H9 (cell line): ENCODE measurements at regions not wholly inside any gene's neighbourhood (a gene's known extent, or its start where the extent isn't known, plus 50 kb on each side); places are given as distances from the start of the nearest gene placed in this dataset.

Experiments
- DNase-seq: peaks from one replicate; pipeline ENCODE4 v3.0.0-alpha.2; 2017
- H2AFZ ChIP-seq: one replicate; pipeline ENCODE4 v1.6.1; 2013; ENCODE audit warnings: mild to moderate bottlenecking, low read length, control low read depth, moderate library complexity
- H2AK5ac ChIP-seq: 2 replicates; pipeline ENCODE4 v1.6.1; 2013; ENCODE audit warnings: low read length, control low read depth, mixed read lengths; ENCODE audit not compliant: insufficient read length
- H2BK120ac ChIP-seq: one replicate; pipeline ENCODE4 v1.6.1; 2013; ENCODE audit warnings: low read depth, mild to moderate bottlenecking, low read length, control low read depth, inconsistent platforms; ENCODE audit not compliant: poor library complexity, severe bottlenecking
- H2BK12ac ChIP-seq: 2 replicates; pipeline ENCODE4 v1.6.1; 2013; ENCODE audit warnings: low read length, control low read depth, mixed read lengths, low read depth; ENCODE audit not compliant: insufficient read length
- H2BK15ac ChIP-seq: 2 replicates; pipeline ENCODE4 v1.6.1; 2013; ENCODE audit warnings: low read depth, low read length, control low read depth
- H2BK20ac ChIP-seq: one replicate; pipeline ENCODE4 v1.6.1; 2013; ENCODE audit warnings: low read depth, mild to moderate bottlenecking, low read length, control low read depth, inconsistent platforms; ENCODE audit not compliant: poor library complexity, severe bottlenecking
- H2BK5ac ChIP-seq: 2 replicates; pipeline ENCODE4 v1.6.1; 2013; ENCODE audit warnings: low read length, control low read depth, mixed read lengths; ENCODE audit not compliant: insufficient read length
- H3K14ac ChIP-seq: 2 replicates; pipeline ENCODE4 v1.6.1; 2013; ENCODE audit warnings: low read length, control low read depth; ENCODE audit not compliant: insufficient read depth
- H3K18ac ChIP-seq: 2 replicates; pipeline ENCODE4 v1.6.1; 2013; ENCODE audit warnings: low read depth, mild to moderate bottlenecking, mixed read lengths, low read length, control low read depth; ENCODE audit not compliant: insufficient read length
- H3K23ac ChIP-seq: 2 replicates; pipeline ENCODE4 v1.6.1; 2013; ENCODE audit warnings: low read length, control low read depth, mixed read lengths, low read depth; ENCODE audit not compliant: insufficient read length
- H3K23me2 ChIP-seq: 2 replicates; pipeline ENCODE4 v1.6.1; 2013; ENCODE audit warnings: low read depth, mild to moderate bottlenecking, mixed read lengths, low read length, control low read depth; ENCODE audit not compliant: insufficient read length, poor library complexity, severe bottlenecking
- H3K27ac ChIP-seq: 2 replicates; pipeline ENCODE4 v1.5.1; 2013; ENCODE audit warnings: low read length, control low read depth, mixed read lengths, low read depth; ENCODE audit not compliant: insufficient read length
- H3K27me3 ChIP-seq: 2 replicates; pipeline ENCODE4 v1.6.1; 2013; ENCODE audit warnings: low read length, control low read depth, inconsistent platforms; ENCODE audit not compliant: insufficient read depth
- H3K4ac ChIP-seq: 2 replicates; pipeline ENCODE4 v1.6.1; 2013; ENCODE audit warnings: low read depth, mild to moderate bottlenecking, control low read depth, inconsistent platforms, low read length, moderate library complexity
- H3K4me1 ChIP-seq: 2 replicates; pipeline ENCODE4 v1.6.1; 2013; ENCODE audit warnings: low read length, control low read depth, inconsistent platforms; ENCODE audit not compliant: insufficient read depth
- H3K4me2 ChIP-seq: 2 replicates; pipeline ENCODE4 v1.6.1; 2013; ENCODE audit warnings: low read length, control low read depth, mixed read lengths; ENCODE audit not compliant: insufficient read length, insufficient read depth
- H3K56ac ChIP-seq: 2 replicates; pipeline ENCODE4 v1.6.1; 2013; ENCODE audit warnings: low read depth, mild to moderate bottlenecking, mixed read lengths, low read length, control low read depth; ENCODE audit not compliant: insufficient read length
- H3K79me1 ChIP-seq: 2 replicates; pipeline ENCODE4 v1.6.1; 2013; ENCODE audit warnings: low read depth, mild to moderate bottlenecking, moderate library complexity, low read length, control low read depth, inconsistent platforms; ENCODE audit not compliant: insufficient read depth, poor library complexity, severe bottlenecking
- H3K79me2 ChIP-seq: 2 replicates; pipeline ENCODE4 v1.6.1; 2013; ENCODE audit warnings: low read length, control low read depth, inconsistent platforms; ENCODE audit not compliant: insufficient read depth
- H3K9ac ChIP-seq: 2 replicates; pipeline ENCODE4 v1.6.1; 2013; ENCODE audit warnings: low read length, control low read depth, mixed read lengths; ENCODE audit not compliant: insufficient read length; ENCODE audit errors: extremely low read depth
- H3K9me3 ChIP-seq: one replicate; pipeline ENCODE4 v1.6.1; 2013; ENCODE audit warnings: low read depth, low read length, inconsistent platforms; ENCODE audit not compliant: control insufficient read depth
- H3T11ph ChIP-seq: one replicate; pipeline ENCODE4 v1.6.1; 2013; ENCODE audit warnings: mild to moderate bottlenecking, low read length, control low read depth, inconsistent platforms
- H4K20me1 ChIP-seq: one replicate; pipeline ENCODE4 v1.6.1; 2013; ENCODE audit not compliant: control insufficient read depth, insufficient read length, insufficient read depth
- H4K5ac ChIP-seq: 2 replicates; pipeline ENCODE4 v1.6.1; 2013; ENCODE audit warnings: low read depth, mild to moderate bottlenecking, mixed read lengths, low read length, control low read depth; ENCODE audit not compliant: insufficient read length
- H4K8ac ChIP-seq: replicated peaks from 2 replicates; pipeline ENCODE4 v1.6.1; 2013; ENCODE audit warnings: low read length, control low read depth, mixed read lengths, low read depth; ENCODE audit not compliant: insufficient read length
- H4K91ac ChIP-seq: 2 replicates; pipeline ENCODE4 v1.6.1; 2013; ENCODE audit warnings: low read depth, mild to moderate bottlenecking, moderate library complexity, mixed read lengths, low read length, control low read depth; ENCODE audit not compliant: insufficient read length
- H3K27ac Mint-ChIP-seq, 3 experiments: 2 replicates in 2 of 3; 3 replicates in 1 of 3; pipeline ENCODE4 v1.8.0; 2020 to 2021; ENCODE audit warnings: mixed read lengths in 3 of 3, mild to moderate bottlenecking in 1 of 3, moderate library complexity in 1 of 3
- H3K27me3 Mint-ChIP-seq: 2 replicates; pipeline ENCODE4 v1.8.0; 2021; ENCODE audit warnings: low read depth, mild to moderate bottlenecking, moderate library complexity, mixed read lengths
- H3K36me3 Mint-ChIP-seq, 3 experiments: 2 replicates in 2 of 3; 3 replicates in 1 of 3; pipeline ENCODE4 v1.8.0; 2020 to 2021; ENCODE audit warnings: low read depth in 3 of 3, mixed read lengths in 3 of 3; ENCODE audit not compliant: insufficient read depth in 1 of 3
- H3K4me1 Mint-ChIP-seq, 2 experiments: 2 replicates each; pipeline ENCODE4 v1.8.0; 2020; ENCODE audit warnings: mixed read lengths in 2 of 2
- H3K4me3 Mint-ChIP-seq, 2 experiments: 2 replicates in 1 of 2; 3 replicates in 1 of 2; pipeline ENCODE4 v1.8.0; 2020 to 2021; ENCODE audit warnings: mild to moderate bottlenecking in 2 of 2, mixed read lengths in 2 of 2, moderate library complexity in 1 of 2
- H3K9me3 Mint-ChIP-seq, 2 experiments: 2 replicates in 1 of 2; 3 replicates in 1 of 2; pipeline ENCODE4 v1.8.0; 2020; ENCODE audit warnings: mild to moderate bottlenecking in 2 of 2, mixed read lengths in 2 of 2, moderate library complexity in 1 of 2
- CTCF ChIP-seq: fragments of 200-600 bp; sonication (generic); conservative IDR thresholded peaks from 3 replicates; pipeline ENCODE4 v1.8.0; 2021; ENCODE audit warnings: antibody characterized with exemption, mild to moderate bottlenecking
- WGBS: extraction: QIAGEN DNeasy Blood & Tissue Kit; methylation state at CpG from one replicate; pipeline ENCODE4 v1.1.7; 2013; ENCODE audit warnings: missing lambda C conversion rate, low lambda C conversion rate, mixed read lengths; ENCODE audit not compliant: insufficient read length; ENCODE audit errors: extremely low coverage; 5-methylcytosine and 5-hydroxymethylcytosine counted together

DNA sequence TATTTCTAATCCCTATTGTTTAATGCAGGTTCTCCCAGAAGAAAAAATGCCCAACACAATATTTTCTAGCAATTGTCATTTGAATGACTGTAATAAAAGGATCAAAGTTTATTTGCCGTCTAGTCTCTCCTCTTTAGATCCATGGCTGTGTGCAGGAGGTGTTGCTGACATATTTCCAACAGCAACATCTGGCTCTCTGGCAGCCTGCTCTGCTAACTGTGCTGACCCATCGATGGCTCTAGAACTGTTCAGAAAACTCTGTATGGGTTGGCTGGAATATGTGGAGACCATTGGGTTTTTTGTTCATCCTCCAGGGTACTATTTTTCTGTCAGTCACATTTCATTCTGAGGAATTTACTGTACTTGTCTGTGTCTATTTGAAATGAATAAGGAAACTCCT, 202.0 kb upstream of the SLC27A6 start:
- Histone ChIP-seq H3K79me2 (no peaks in the 10 kb centered on the region), H2BK20ac (no peak overlapping the region), H2AK5ac (no peak overlapping the region), H2BK5ac (no peak overlapping the region), H3K4ac (no peak overlapping the region), H2BK120ac (no peak overlapping the region), H4K8ac (no peak overlapping the region), H3K27me3 (no peaks in the 10 kb centered on the region), H3K56ac (no peak overlapping the region), H4K91ac (no peak overlapping the region), H3K4me1 (no peaks in the 10 kb centered on the region), H3K4me2 (no peak overlapping the region), H3K23ac (no peak overlapping the region), H4K20me1 (no peaks in the 10 kb centered on the region), H3K18ac (no peak overlapping the region), H2BK15ac (no peak overlapping the region), H3K23me2 (no peaks in the 10 kb centered on the region), H3K79me1 (no peaks in the 10 kb centered on the region), H3T11ph (no peak overlapping the region), H3K9ac (no peak overlapping the region), H3K27ac (no peak overlapping the region), H3K14ac (no peak overlapping the region), H2AFZ (no peak overlapping the region), H3K9me3 (no peaks in the 10 kb centered on the region), H2BK12ac (no peak overlapping the region), H4K5ac (no peak overlapping the region)
- no peak for TF ChIP-seq CTCF
- peaks cover 4 to 6% of the 10 kb centered on the region in 2 experiments; a peak in 3 of 4 replicates for H3K4me1 Mint-ChIP-seq
- H3K4me3 Mint-ChIP-seq: no peak overlapping the region
- no peak overlapping the region for H3K27ac Mint-ChIP-seq
- no peaks in the 10 kb centered on the region; a peak in 1 of 5 replicates for H3K9me3 Mint-ChIP-seq
- WGBS: no CpG with 5 or more reads among the region's 2 CpGs
- no peaks in the 10 kb centered on the region for H3K36me3 Mint-ChIP-seq
- no peak for DNase-seq
- no peaks in the 10 kb centered on the region for H3K27me3 Mint-ChIP-seq
